CD4-positive, alpha-beta T cell (primary cell): ENCODE measurements at regions not wholly inside any gene's neighbourhood (a gene's known extent, or its start where the extent isn't known, plus 50 kb on each side); places are given as distances from the start of the nearest gene placed in this dataset.

ENCODE experiments used
- ATAC-seq: fragments of 200-7000 bp; cut with Tn5 transposase; one replicate; pipeline ENCODE4 v1.10.0; 2022; ENCODE audit warnings: mild to moderate bottlenecking; ENCODE audit not compliant: poor library complexity
- CTCF ChIA-PET: fragments of 350-600 bp; sonication (Branson Sonifier 250); formaldehyde crosslinking; loops from one replicate; lab custom pipeline; 2021; ENCODE audit warnings: antibody characterized with exemption, inconsistent platforms; lab: Charles Lee
- POLR2A ChIA-PET: fragments of 350-600 bp; sonication (Branson Sonifier 250); formaldehyde crosslinking; loops from one replicate; lab custom pipeline; 2021; ENCODE audit warnings: antibody characterized with exemption, inconsistent platforms; lab: Charles Lee
- DNase-seq, 14 experiments: peaks; one replicate each; pipeline ENCODE4 v3.0.0-alpha.2; 2013 to 2020; ENCODE audit warnings: mixed read lengths in 2 of 14
- H3K27ac ChIP-seq, 2 donors: one replicate each; pipeline versions ENCODE4 v1.5.1 to v1.7.0; 2013; ENCODE audit warnings: low read length in 2 of 2, low read depth in 1 of 2, mild to moderate bottlenecking in 1 of 2
- H3K27me3 ChIP-seq, 2 experiments: 1 replicate in 1 of 2; 2 replicates in 1 of 2; pipeline versions ENCODE4 v1.6.1 to v1.7.0; 2013; ENCODE audit warnings: low read length in 2 of 2, control low read depth in 1 of 2, mild to moderate bottlenecking in 1 of 2, moderate library complexity in 1 of 2; ENCODE audit not compliant: insufficient read depth in 2 of 2, control insufficient read depth in 1 of 2
- H3K36me3 ChIP-seq: one replicate; pipeline ENCODE4 v1.6.1; 2013; ENCODE audit warnings: low read length, control low read depth; ENCODE audit not compliant: insufficient read depth
- H3K4me1 ChIP-seq: one replicate; pipeline ENCODE4 v1.6.1; 2013; ENCODE audit warnings: low read length, control low read depth; ENCODE audit not compliant: insufficient read depth
- H3K4me3 ChIP-seq: one replicate; pipeline ENCODE4 v1.5.1; 2013; ENCODE audit warnings: mild to moderate bottlenecking, low read length, moderate library complexity
- H3K9me3 ChIP-seq, 2 experiments: 1 replicate in 1 of 2; 2 replicates in 1 of 2; pipeline versions ENCODE4 v1.6.1 to v1.7.0; 2013; ENCODE audit warnings: low read length in 2 of 2, mild to moderate bottlenecking in 2 of 2, control low read depth in 1 of 2, moderate library complexity in 1 of 2; ENCODE audit not compliant: control insufficient read depth in 1 of 2, insufficient read depth in 1 of 2
- H3K27ac Mint-ChIP-seq: one replicate; pipeline ENCODE4 v1.8.0; 2020; ENCODE audit warnings: mixed read lengths
- H3K27me3 Mint-ChIP-seq: one replicate; pipeline ENCODE4 v1.8.0; 2021; ENCODE audit warnings: mixed read lengths
- H3K36me3 Mint-ChIP-seq: one replicate; pipeline ENCODE4 v1.8.0; 2021; ENCODE audit warnings: low read depth, mixed read lengths
- H3K4me1 Mint-ChIP-seq: one replicate; pipeline ENCODE4 v1.8.0; 2021; ENCODE audit warnings: low read depth, mixed read lengths
- H3K4me3 Mint-ChIP-seq: one replicate; pipeline ENCODE4 v1.8.0; 2020; ENCODE audit warnings: mild to moderate bottlenecking, mixed read lengths
- H3K9me3 Mint-ChIP-seq: one replicate; pipeline ENCODE4 v1.8.0; 2020; ENCODE audit warnings: mixed read lengths
- CTCF ChIP-seq: fragments of 200-600 bp; IDR thresholded peaks from one replicate; pipeline ENCODE4 v1.8.0; 2022; ENCODE audit warnings: antibody characterized with exemption, mild to moderate bottlenecking
- intact Hi-C, 2 experiments: fragments of 100-400 bp; cut with DNase I in 1 of 2; cut with micrococcal nuclease in 1 of 2; formaldehyde crosslinking; loops; one replicate each; pipeline versions ENCODE4 v1.15.1 to v1.9.0; 2023 to 2025; cut with DNase I, micrococcal nuclease

- no peak for TF ChIP-seq CTCF
- H3K4me1 Mint-ChIP-seq = no peaks in the 10 kb centered on the region
- H3K9me3 Mint-ChIP-seq = no peaks in the 10 kb centered on the region
- H3K27ac Mint-ChIP-seq = no peak overlapping the region
- Histone ChIP-seq H3K27me3 (no peaks in the 10 kb centered on the region), H3K4me3 (no peak overlapping the region), H3K36me3 (no peaks in the 10 kb centered on the region), H3K27ac (no peak overlapping the region), H3K4me1 (no peaks in the 10 kb centered on the region), H3K9me3 (no peaks in the 10 kb centered on the region)
- H3K4me3 Mint-ChIP-seq = no peak overlapping the region
- H3K36me3 Mint-ChIP-seq = no peaks in the 10 kb centered on the region
- H3K27me3 Mint-ChIP-seq = no peaks in the 10 kb centered on the region
- CTCF ChIA-PET = no interaction called here
- DNase-seq (no peak), ATAC-seq (no peak)
- POLR2A ChIA-PET = no interaction called here
- intact Hi-C loops = no loop called here
Observed at GRCh38 chr4:128653527-128654444, 155.7 kb upstream of the JADE1 start.

- H3K4me3 ChIP-seq = no peak overlapping the region
- no peaks in the 10 kb centered on the region for H3K27me3 ChIP-seq
- no peaks in the 10 kb centered on the region for H3K36me3 ChIP-seq
- Mint-ChIP-seq H3K4me3 (no peak overlapping the region), H3K36me3 (no peaks in the 10 kb centered on the region), H3K27ac (no peak overlapping the region), H3K27me3 (no peaks in the 10 kb centered on the region), H3K9me3 (no peaks in the 10 kb centered on the region), H3K4me1 (no peaks in the 10 kb centered on the region)
- no peak overlapping the region for H3K27ac ChIP-seq
- intact Hi-C loops = no loop called here
- no peak for TF ChIP-seq CTCF
- no peaks in the 10 kb centered on the region for H3K4me1 ChIP-seq
- ATAC-seq (no peak), DNase-seq (no peak)
- ChIA-PET POLR2A (no interaction called here), CTCF (no interaction called here)
- no peaks in the 10 kb centered on the region for H3K9me3 ChIP-seq
Observed at GRCh38 chr4:128649575-128650205, 159.8 kb upstream of the JADE1 start.

GRCh38 chr4:128649161-128649560 is 160.3 kb upstream of the JADE1 start:
- TF ChIP-seq CTCF = no peak
- Mint-ChIP-seq H3K36me3 (no peaks in the 10 kb centered on the region), H3K9me3 (no peaks in the 10 kb centered on the region), H3K4me3 (no peak overlapping the region), H3K4me1 (no peaks in the 10 kb centered on the region), H3K27me3 (no peaks in the 10 kb centered on the region), H3K27ac (no peak overlapping the region)
- no peaks in the 10 kb centered on the region for H3K9me3 ChIP-seq
- no peaks in the 10 kb centered on the region for H3K36me3 ChIP-seq
- POLR2A ChIA-PET = no interaction called here
- H3K27me3 ChIP-seq = no peaks in the 10 kb centered on the region
- H3K4me3 ChIP-seq = no peak overlapping the region
- H3K27ac ChIP-seq = no peak overlapping the region
- ATAC-seq (no peak), DNase-seq (no peak)
- intact Hi-C loops = no loop called here
- H3K4me1 ChIP-seq = no peaks in the 10 kb centered on the region
- CTCF ChIA-PET = no interaction called here
